BLaER1 treated with 17β-estradiol and CSF1 and Interleukin-3, amounts not matched to agents 10 nM and 100 nM (cell line): ENCODE measurements at regions not wholly inside any gene's neighbourhood (a gene's known extent, or its start where the extent isn't known, plus 50 kb on each side); places are given as distances from the start of the nearest gene placed in this dataset.

Experiments used
- H3K27ac ChIP-seq, 11 experiments: shearing (Covaris generic); formaldehyde crosslinking; 2 replicates each; pipeline ENCODE4 v1.8.1; 2022
- H3K27me3 ChIP-seq, 11 experiments: shearing (Covaris generic); formaldehyde crosslinking; 2 replicates each; pipeline ENCODE4 v1.8.1; 2022
- H3K36me3 ChIP-seq, 11 experiments: shearing (Covaris generic); formaldehyde crosslinking; 2 replicates each; pipeline ENCODE4 v1.8.1; 2022
- H3K4me1 ChIP-seq, 10 experiments: shearing (Covaris generic); formaldehyde crosslinking; 2 replicates each; pipeline ENCODE4 v1.8.1; 2022
- H3K4me2 ChIP-seq, 11 experiments: shearing (Covaris generic); formaldehyde crosslinking; 2 replicates each; pipeline ENCODE4 v1.8.1; 2022
- H3K4me3 ChIP-seq, 10 experiments: shearing (Covaris generic); formaldehyde crosslinking; 2 replicates each; pipeline ENCODE4 v1.8.1; 2022
- H3K9ac ChIP-seq, 11 experiments: shearing (Covaris generic); formaldehyde crosslinking; 2 replicates each; pipeline ENCODE4 v1.8.1; 2022
- H3K9me3 ChIP-seq, 11 experiments: shearing (Covaris generic); formaldehyde crosslinking; replicated peaks in 1 of 11; 2 replicates each; pipeline ENCODE4 v1.8.1; 2022
- H4K20me1 ChIP-seq, 11 experiments: shearing (Covaris generic); formaldehyde crosslinking; 2 replicates each; pipeline ENCODE4 v1.8.1; 2022
- Cebpa-rat ChIP-seq, 11 experiments: shearing (Covaris generic); IDR thresholded peaks; 2 replicates each; pipeline ENCODE4 v1.8.1; 2022

- Histone ChIP-seq H3K9me3 (peaks cover 0 to 7% (median 0%) of the 10 kb centered on the region in 11 experiments; a peak in 1 of 22 replicates), H3K36me3 (no peaks in the 10 kb centered on the region), H3K4me1 (no peaks in the 10 kb centered on the region), H3K27ac (no peak overlapping the region), H3K4me3 (no peak overlapping the region), H4K20me1 (no peaks in the 10 kb centered on the region), H3K4me2 (no peak overlapping the region), H3K9ac (no peak overlapping the region), H3K27me3 (no peaks in the 10 kb centered on the region)
- no peak for TF ChIP-seq Cebpa-rat (IDR thresholded peaks at IDR 0.05)
Measured at GRCh38 chr4:66837279-66837922, 707.9 kb downstream of the CENPC start.

GRCh38 chr4:66829310-66829709 is 716.0 kb downstream of the CENPC start:
- Histone ChIP-seq H3K4me2 (no peak overlapping the region), H3K36me3 (no peaks in the 10 kb centered on the region), H3K27me3 (no peaks in the 10 kb centered on the region), H3K27ac (no peak overlapping the region), H3K4me1 (no peaks in the 10 kb centered on the region), H4K20me1 (no peaks in the 10 kb centered on the region), H3K4me3 (no peak overlapping the region), H3K9me3 (no peaks in the 10 kb centered on the region), H3K9ac (no peak overlapping the region)
- TF ChIP-seq Cebpa-rat (IDR thresholded peaks at IDR 0.05), result no peak

GRCh38 chr4:66820681-66821080 is 724.6 kb downstream of the CENPC start:
- no peak overlapping the region for H3K27ac ChIP-seq
- no peaks in the 10 kb centered on the region for H3K9me3 ChIP-seq
- no peaks in the 10 kb centered on the region for H3K27me3 ChIP-seq
- no peaks in the 10 kb centered on the region for H3K36me3 ChIP-seq
- no peak for TF ChIP-seq Cebpa-rat (IDR thresholded peaks at IDR 0.05)
- no peak overlapping the region for H3K4me3 ChIP-seq
- H3K4me1 ChIP-seq, result no peaks in the 10 kb centered on the region
- H3K4me2 ChIP-seq, result no peak overlapping the region
- no peaks in the 10 kb centered on the region for H4K20me1 ChIP-seq
- H3K9ac ChIP-seq, result no peak overlapping the region

GRCh38 chr4:66814277-66814676 is 731.0 kb downstream of the CENPC start:
- Histone ChIP-seq H3K9me3 (no peaks in the 10 kb centered on the region), H3K4me3 (no peak overlapping the region), H3K9ac (no peak overlapping the region), H3K36me3 (no peaks in the 10 kb centered on the region), H3K27ac (no peak overlapping the region), H3K4me2 (no peak overlapping the region), H3K4me1 (no peaks in the 10 kb centered on the region), H3K27me3 (no peaks in the 10 kb centered on the region), H4K20me1 (no peaks in the 10 kb centered on the region)
- TF ChIP-seq Cebpa-rat (IDR thresholded peaks at IDR 0.05), result no peak

- no peaks in the 10 kb centered on the region for H4K20me1 ChIP-seq
- TF ChIP-seq Cebpa-rat (IDR thresholded peaks at IDR 0.05), result no peak
- no peak overlapping the region for H3K27ac ChIP-seq
Measured at GRCh38 chr4:66805582-66805981, 739.7 kb downstream of the CENPC start.

GRCh38 chr4:66804979-66805378 is 740.3 kb downstream of the CENPC start:
- H3K4me2 ChIP-seq, result no peak overlapping the region
- peaks cover 0 to 19% (median 13%) of the 10 kb centered on the region in 11 experiments; a peak in 14 of 22 replicates for H3K9me3 ChIP-seq
- H4K20me1 ChIP-seq, result no peaks in the 10 kb centered on the region
- H3K4me1 ChIP-seq, result no peaks in the 10 kb centered on the region
- H3K4me3 ChIP-seq, result no peak overlapping the region
- TF ChIP-seq Cebpa-rat (IDR thresholded peaks at IDR 0.05), result no peak
- no peak overlapping the region for H3K9ac ChIP-seq
- no peak overlapping the region for H3K27ac ChIP-seq
- no peaks in the 10 kb centered on the region for H3K36me3 ChIP-seq
- H3K27me3 ChIP-seq, result no peaks in the 10 kb centered on the region

More at GRCh38 chr4:66805582-66805981, 739.7 kb downstream of the CENPC start:
- no peak overlapping the region for H3K4me2 ChIP-seq
- peaks cover 0 to 19% (median 13%) of the 10 kb centered on the region in 11 experiments; a peak in 14 of 22 replicates for H3K9me3 ChIP-seq
- H3K4me3 ChIP-seq, result no peak overlapping the region
- no peak overlapping the region for H3K9ac ChIP-seq
- H3K27me3 ChIP-seq, result no peaks in the 10 kb centered on the region
- no peaks in the 10 kb centered on the region for H3K36me3 ChIP-seq
- no peaks in the 10 kb centered on the region for H3K4me1 ChIP-seq

- Histone ChIP-seq H4K20me1 (no peaks in the 10 kb centered on the region), H3K4me1 (no peaks in the 10 kb centered on the region), H3K4me2 (no peak overlapping the region), H3K9ac (no peak overlapping the region), H3K27me3 (no peaks in the 10 kb centered on the region), H3K9me3 (peaks cover 0 to 16% (median 13%) of the 10 kb centered on the region in 11 experiments; a peak in 14 of 22 replicates), H3K4me3 (no peak overlapping the region), H3K27ac (no peak overlapping the region), H3K36me3 (no peaks in the 10 kb centered on the region)
- no peak for TF ChIP-seq Cebpa-rat (IDR thresholded peaks at IDR 0.05)
Measured at GRCh38 chr4:66797608-66798007, 747.7 kb downstream of the CENPC start.

GRCh38 chr4:66795724-66796123 is 749.6 kb downstream of the CENPC start:
- no peak for TF ChIP-seq Cebpa-rat (IDR thresholded peaks at IDR 0.05)
- Histone ChIP-seq H3K9ac (no peak overlapping the region), H4K20me1 (no peaks in the 10 kb centered on the region), H3K4me2 (no peak overlapping the region), H3K4me1 (no peaks in the 10 kb centered on the region), H3K4me3 (no peak overlapping the region), H3K27me3 (no peaks in the 10 kb centered on the region), H3K9me3 (no peaks in the 10 kb centered on the region), H3K27ac (no peak overlapping the region), H3K36me3 (no peaks in the 10 kb centered on the region)

- TF ChIP-seq Cebpa-rat (IDR thresholded peaks at IDR 0.05), result no peak
- no peaks in the 10 kb centered on the region for H3K36me3 ChIP-seq
- no peak overlapping the region for H3K4me2 ChIP-seq
- H3K27me3 ChIP-seq, result no peaks in the 10 kb centered on the region
- no peak overlapping the region for H3K4me3 ChIP-seq
- no peaks in the 10 kb centered on the region for H3K9me3 ChIP-seq
- H3K9ac ChIP-seq, result no peak overlapping the region
- H3K27ac ChIP-seq, result no peak overlapping the region
- H4K20me1 ChIP-seq, result no peaks in the 10 kb centered on the region
- no peaks in the 10 kb centered on the region for H3K4me1 ChIP-seq
Measured at GRCh38 chr4:66794390-66795034, 750.8 kb downstream of the CENPC start.

GRCh38 chr4:66791686-66792085 is 753.6 kb downstream of the CENPC start:
- H3K9me3 ChIP-seq, result no peaks in the 10 kb centered on the region
- no peaks in the 10 kb centered on the region for H3K27me3 ChIP-seq
- H4K20me1 ChIP-seq, result no peaks in the 10 kb centered on the region
- no peak overlapping the region for H3K27ac ChIP-seq
- H3K36me3 ChIP-seq, result no peaks in the 10 kb centered on the region
- H3K4me2 ChIP-seq, result no peak overlapping the region
- no peaks in the 10 kb centered on the region for H3K4me1 ChIP-seq
- H3K9ac ChIP-seq, result no peak overlapping the region
- no peak overlapping the region for H3K4me3 ChIP-seq
- TF ChIP-seq Cebpa-rat (IDR thresholded peaks at IDR 0.05), result no peak
